ENCODE measurements at regions not wholly inside any gene's neighbourhood (a gene's known extent, or its start where the extent isn't known, plus 50 kb on each side); places are given as distances from the start of the nearest gene placed in this dataset.

- TF ChIP-seq MAFK (IDR thresholded peaks at IDR 0.05; ENCODE audit: partially characterized antibody) (peak; percentile 64), CHD4 (IDR thresholded peaks at IDR 0.05; ENCODE audit: borderline replicate concordance) (no peak), JUN (IDR thresholded peaks at IDR 0.05) (peak; percentile 40 to 44; a peak in 2 of 5 replicates), HDAC2 (IDR thresholded peaks at IDR 0.05) (no peak), POLR2A (IDR thresholded peaks at IDR 0.05; ENCODE audit: low read length) (no peak), CTCF (IDR thresholded peaks at IDR 0.05) (no peak), ELK1 (IDR thresholded peaks at IDR 0.05; ENCODE audit: low read depth, low read length) (no peak), EP300 (IDR thresholded peaks at IDR 0.05) (peak in 1 of 2 experiments; percentile 41; a peak in 1 of 5 replicates), RNF2 (IDR thresholded peaks at IDR 0.05; ENCODE audit: borderline replicate concordance, low read depth) (no peak), CEBPB (IDR thresholded peaks at IDR 0.05) (no peak; a peak in 1 of 4 replicates), RAD21 (conservative IDR thresholded peaks at IDR 0.05 in 1 of 2, IDR thresholded peaks at IDR 0.05 in 1 of 2) (no peak)
Observed at GRCh38 chrX:128759745-128760144, 707.5 kb upstream of the ACTRT1 start.

Measured in A549 (cell line).